Esophagus muscularis mucosa (tissue), 3 donors: ENCODE measurements at regions not wholly inside any gene's neighbourhood (a gene's known extent, or its start where the extent isn't known, plus 50 kb on each side); places are given as distances from the start of the nearest gene placed in this dataset.

Source experiments
- CTCF ChIP-seq, 3 experiments: fragments of 200-600 bp in 2 of 3; fragments of 450-650 bp in 1 of 3; sonication (generic) in 2 of 3; IDR thresholded peaks; one replicate each; pipeline ENCODE4 v1.5.1; 2017 to 2019; ENCODE audit warnings: antibody characterized with exemption in 3 of 3, mild to moderate bottlenecking in 2 of 3, moderate library complexity in 1 of 3
- POLR2AphosphoS5 ChIP-seq, 2 donors: sonication (generic); formaldehyde crosslinking; IDR thresholded peaks; one replicate each; pipeline ENCODE4 v1.6.1; 2017; ENCODE audit warnings: antibody characterized with exemption in 2 of 2

GRCh38 chr10:8334631-8335030 is 280.1 kb downstream of the GATA3 start:
- no peak for TF ChIP-seq CTCF (IDR thresholded peaks at IDR 0.05)
- TF ChIP-seq POLR2AphosphoS5 (IDR thresholded peaks at IDR 0.05) = no peak
